Mucosa of rectum (tissue), 2 donors: ENCODE measurements at regions not wholly inside any gene's neighbourhood (a gene's known extent, or its start where the extent isn't known, plus 50 kb on each side); places are given as distances from the start of the nearest gene placed in this dataset.

Source experiments
- H3K27ac ChIP-seq, 2 donors: one replicate each; pipeline ENCODE4 v1.7.0; 2013; ENCODE audit warnings: inconsistent platforms in 2 of 2, low read depth in 2 of 2, low read length in 2 of 2
- H3K27me3 ChIP-seq, 2 donors: one replicate each; pipeline ENCODE4 v1.7.0; 2013; ENCODE audit warnings: low read length in 2 of 2; ENCODE audit not compliant: control insufficient read depth in 2 of 2, insufficient read depth in 2 of 2
- H3K36me3 ChIP-seq, 2 donors: one replicate each; pipeline ENCODE4 v1.7.0; 2013; ENCODE audit warnings: low read length in 2 of 2; ENCODE audit not compliant: control insufficient read depth in 2 of 2, insufficient read depth in 2 of 2
- H3K4me1 ChIP-seq, 2 donors: one replicate each; pipeline ENCODE4 v1.7.0; 2013; ENCODE audit warnings: low read length in 2 of 2, mild to moderate bottlenecking in 1 of 2; ENCODE audit not compliant: control insufficient read depth in 2 of 2, insufficient read depth in 2 of 2
- H3K4me3 ChIP-seq, 2 donors: one replicate each; pipeline ENCODE4 v1.7.0; 2013; ENCODE audit warnings: low read length in 2 of 2
- H3K9ac ChIP-seq, 2 donors: one replicate each; pipeline ENCODE4 v1.7.0; 2013; ENCODE audit warnings: low read length in 2 of 2, low read depth in 1 of 2, mild to moderate bottlenecking in 1 of 2
- H3K9me3 ChIP-seq, 2 donors: one replicate each; pipeline ENCODE4 v1.7.0; 2013; ENCODE audit warnings: low read length in 2 of 2; ENCODE audit not compliant: control insufficient read depth in 2 of 2
- donor health status: healthy.
- donor health status: Normal muscosa, but diverticular disease.

- Histone ChIP-seq H3K27me3 (no peaks in the 10 kb centered on the region), H3K4me1 (no peaks in the 10 kb centered on the region)
Measured at GRCh38 chr6:140438346-140438735, 1063.9 kb upstream of the CITED2 start.

GRCh38 chr6:140437619-140438345, 1063.3 kb upstream of the CITED2 start:
- no peaks in the 10 kb centered on the region for H3K9me3 ChIP-seq
- H3K4me1 ChIP-seq: no peaks in the 10 kb centered on the region
- H3K27me3 ChIP-seq: no peaks in the 10 kb centered on the region
- H3K4me3 ChIP-seq: no peak overlapping the region
- no peak overlapping the region for H3K9ac ChIP-seq
- no peak overlapping the region for H3K27ac ChIP-seq
- no peaks in the 10 kb centered on the region for H3K36me3 ChIP-seq

More at GRCh38 chr6:140438346-140438735, 1063.9 kb upstream of the CITED2 start:
- H3K9me3 ChIP-seq: no peaks in the 10 kb centered on the region
- H3K9ac ChIP-seq: no peak overlapping the region
- no peak overlapping the region for H3K27ac ChIP-seq
- H3K4me3 ChIP-seq: no peak overlapping the region
- no peaks in the 10 kb centered on the region for H3K36me3 ChIP-seq

- no peaks in the 10 kb centered on the region for H3K4me1 ChIP-seq
- H3K9ac ChIP-seq: no peak overlapping the region
- no peak overlapping the region for H3K27ac ChIP-seq
- no peaks in the 10 kb centered on the region for H3K9me3 ChIP-seq
- H3K27me3 ChIP-seq: no peaks in the 10 kb centered on the region
- no peak overlapping the region for H3K4me3 ChIP-seq
- no peaks in the 10 kb centered on the region for H3K36me3 ChIP-seq
Measured at GRCh38 chr6:140436023-140436811, 1061.8 kb upstream of the CITED2 start.

GRCh38 chr6:140434761-140435160, 1060.3 kb upstream of the CITED2 start:
- H3K9me3 ChIP-seq: no peaks in the 10 kb centered on the region
- H3K27me3 ChIP-seq: no peaks in the 10 kb centered on the region
- no peak overlapping the region for H3K27ac ChIP-seq

DNA sequence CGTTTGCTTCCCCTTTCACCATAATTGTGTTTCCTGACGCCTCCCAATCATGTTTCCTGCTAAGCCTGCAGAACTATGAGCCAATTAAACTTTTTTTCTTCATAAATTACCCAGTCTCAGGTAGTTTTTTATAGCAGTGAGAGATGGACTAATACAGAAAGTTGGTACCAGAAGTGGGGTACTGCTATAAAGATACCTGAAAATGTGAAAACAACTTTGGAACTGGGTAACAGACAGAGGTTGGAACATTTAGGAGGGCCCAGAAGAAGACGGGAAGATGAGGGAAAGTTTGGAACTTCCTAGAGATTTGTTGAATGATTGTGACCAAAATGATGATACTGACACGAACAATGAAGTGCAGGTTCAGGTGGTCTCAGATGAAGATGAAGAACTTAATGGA, 1058.6 kb upstream of the CITED2 start:
- H3K36me3 ChIP-seq: no peaks in the 10 kb centered on the region
- no peaks in the 10 kb centered on the region for H3K9me3 ChIP-seq
- H3K9ac ChIP-seq: no peak overlapping the region
- no peak overlapping the region for H3K27ac ChIP-seq
- H3K4me3 ChIP-seq: no peak overlapping the region
- no peaks in the 10 kb centered on the region for H3K4me1 ChIP-seq
- no peaks in the 10 kb centered on the region for H3K27me3 ChIP-seq

More at GRCh38 chr6:140434761-140435160, 1060.3 kb upstream of the CITED2 start:
- H3K9ac ChIP-seq: no peak overlapping the region
- no peaks in the 10 kb centered on the region for H3K36me3 ChIP-seq
- H3K4me1 ChIP-seq: no peaks in the 10 kb centered on the region
- no peak overlapping the region for H3K4me3 ChIP-seq

DNA sequence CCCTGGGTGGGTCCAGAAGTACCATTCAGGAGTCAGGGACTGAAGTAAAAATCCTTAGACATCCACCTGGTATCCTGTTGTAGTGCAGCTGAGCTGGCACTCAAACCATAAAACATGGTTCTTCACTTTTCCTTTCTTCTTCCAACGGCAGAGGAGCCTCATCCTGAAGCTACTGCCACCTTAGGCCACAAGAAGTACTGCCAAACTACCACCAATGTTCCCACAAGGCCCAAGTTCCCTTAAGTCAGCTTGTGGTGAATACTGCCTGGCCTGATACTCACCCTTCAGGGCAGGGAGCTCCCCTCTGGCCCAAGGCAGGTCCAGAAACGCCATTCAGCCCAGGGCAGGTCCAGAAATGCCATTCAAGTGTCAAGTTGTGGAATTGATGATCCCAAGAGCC, 1053.4 kb upstream of the CITED2 start:
- Histone ChIP-seq H3K27ac (no peak overlapping the region), H3K4me3 (no peak overlapping the region)

GRCh38 chr6:140414966-140415620, 1040.6 kb upstream of the CITED2 start:
- H3K27me3 ChIP-seq: no peaks in the 10 kb centered on the region
- H3K9ac ChIP-seq: no peak overlapping the region
- no peaks in the 10 kb centered on the region for H3K9me3 ChIP-seq
- no peak overlapping the region for H3K4me3 ChIP-seq
- no peaks in the 10 kb centered on the region for H3K4me1 ChIP-seq
- no peak overlapping the region for H3K27ac ChIP-seq
- no peaks in the 10 kb centered on the region for H3K36me3 ChIP-seq

More for the DNA sequence above, 1053.4 kb upstream of the CITED2 start:
- no peaks in the 10 kb centered on the region for H3K27me3 ChIP-seq
- no peaks in the 10 kb centered on the region for H3K4me1 ChIP-seq
- H3K9ac ChIP-seq: no peak overlapping the region
- H3K9me3 ChIP-seq: no peaks in the 10 kb centered on the region
- no peaks in the 10 kb centered on the region for H3K36me3 ChIP-seq

DNA sequence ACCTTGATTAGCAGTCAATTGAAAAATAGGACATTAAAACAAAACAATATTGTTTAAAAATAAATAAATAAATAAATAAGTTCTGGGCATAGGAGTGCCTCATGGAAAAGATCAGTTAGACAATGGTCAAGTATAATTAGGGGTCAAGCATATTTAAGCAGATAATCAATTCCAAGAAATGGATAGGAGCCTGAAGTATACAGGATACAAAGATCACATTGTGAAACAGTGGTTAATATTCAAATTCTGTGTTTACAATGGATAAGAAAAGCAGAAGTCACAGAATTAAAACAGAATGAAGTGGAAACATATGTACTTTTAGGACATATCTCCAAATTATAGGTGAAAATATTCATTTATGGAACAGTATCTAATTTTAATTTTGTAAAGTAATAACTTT, 1028.6 kb upstream of the CITED2 start:
- H3K27ac ChIP-seq: no peak overlapping the region
- no peaks in the 10 kb centered on the region for H3K27me3 ChIP-seq
- H3K9me3 ChIP-seq: no peaks in the 10 kb centered on the region
- H3K36me3 ChIP-seq: no peaks in the 10 kb centered on the region
- H3K4me3 ChIP-seq: no peak overlapping the region
- no peak overlapping the region for H3K9ac ChIP-seq
- H3K4me1 ChIP-seq: no peaks in the 10 kb centered on the region

- H3K4me3 ChIP-seq: no peak overlapping the region
- no peaks in the 10 kb centered on the region for H3K9me3 ChIP-seq
- no peak overlapping the region for H3K9ac ChIP-seq
- no peaks in the 10 kb centered on the region for H3K27me3 ChIP-seq
- H3K4me1 ChIP-seq: no peaks in the 10 kb centered on the region
- H3K36me3 ChIP-seq: no peaks in the 10 kb centered on the region
- H3K27ac ChIP-seq: no peak overlapping the region
Measured at GRCh38 chr6:140401761-140402160, 1027.3 kb upstream of the CITED2 start.

- Histone ChIP-seq H3K27me3 (no peaks in the 10 kb centered on the region), H3K4me3 (no peak overlapping the region), H3K9me3 (no peaks in the 10 kb centered on the region), H3K9ac (no peak overlapping the region), H3K4me1 (no peaks in the 10 kb centered on the region), H3K27ac (no peak overlapping the region), H3K36me3 (no peaks in the 10 kb centered on the region)
Measured at GRCh38 chr6:140398076-140398475, 1023.6 kb upstream of the CITED2 start.
